GM12865 (cell line): ENCODE measurements at regions not wholly inside any gene's neighbourhood (a gene's known extent, or its start where the extent isn't known, plus 50 kb on each side); places are given as distances from the start of the nearest gene placed in this dataset.
"Not testable (repeated sequence)": the region's sequence is repeated elsewhere in the genome, so short reads cannot be mapped to it uniquely, and the experiment has no call there.

ENCODE experiments used
- DNase-seq: peaks from one replicate; pipeline ENCODE4 v3.0.0; 2010; ENCODE audit warnings: low read depth
- H3K4me3 ChIP-seq: 2 replicates; pipeline ENCODE4 v1.5.1; 2011; ENCODE audit warnings: mild to moderate bottlenecking, low read depth, low read length, control low read depth
- CTCF ChIP-seq: IDR thresholded peaks from 2 replicates; pipeline ENCODE4 v1.5.1; 2011; ENCODE audit warnings: low read length, control low read depth, low read depth, inconsistent platforms; ENCODE audit not compliant: insufficient read depth; ENCODE audit errors: missing control alignments

GRCh38 chr3:177906578-177907229, 629.5 kb upstream of the KCNMB2 start:
- no peak overlapping the region for H3K4me3 ChIP-seq
- DNase-seq = no peak
- TF ChIP-seq CTCF = no peak

- DNase-seq = not testable (repeated sequence)
These were observed 626.7 kb upstream of the KCNMB2 start for GRCh38 chr3:177909530-177909929.

GRCh38 chr3:177914224-177914623, 622.0 kb upstream of the KCNMB2 start:
- no peak for DNase-seq
- H3K4me3 ChIP-seq = no peak overlapping the region
- no peak for TF ChIP-seq CTCF

More at GRCh38 chr3:177909530-177909929, 626.7 kb upstream of the KCNMB2 start:
- not testable (repeated sequence) for H3K4me3 ChIP-seq

- no peak for TF ChIP-seq CTCF
- no peak for DNase-seq
- no peak overlapping the region for H3K4me3 ChIP-seq
These were observed 619.8 kb upstream of the KCNMB2 start for GRCh38 chr3:177916461-177916860.

GRCh38 chr3:177917234-177917861, 618.9 kb upstream of the KCNMB2 start:
- no peak overlapping the region for H3K4me3 ChIP-seq
- TF ChIP-seq CTCF = no peak
- no peak for DNase-seq

GRCh38 chr3:177921153-177921552, 615.1 kb upstream of the KCNMB2 start:
- no peak for TF ChIP-seq CTCF
- DNase-seq = no peak
- H3K4me3 ChIP-seq = no peak overlapping the region

GRCh38 chr3:177924261-177924660, 612.0 kb upstream of the KCNMB2 start:
- DNase-seq = no peak
- TF ChIP-seq CTCF = no peak
- no peak overlapping the region for H3K4me3 ChIP-seq
